Left lung (tissue), 4 donors: ENCODE measurements at regions not wholly inside any gene's neighbourhood (a gene's known extent, or its start where the extent isn't known, plus 50 kb on each side); places are given as distances from the start of the nearest gene placed in this dataset.

Experiments
- ATAC-seq: fragments of 200-7000 bp; cut with Tn5 transposase; one replicate; pipeline ENCODE4 v1.9.1; 2020; ENCODE audit warnings: moderate library complexity
- DNase-seq, 4 donors: peaks; one replicate each; pipeline ENCODE4 v3.0.0-alpha.2; 2013 to 2020
- H3K27ac ChIP-seq, 2 donors: fragments of 200-600 bp; sonication (generic) in 1 of 2; one replicate each; pipeline versions ENCODE4 v1.5.0 to v1.8.0; 2020 to 2021
- H3K27me3 ChIP-seq, 2 donors: fragments of 200-600 bp; sonication (generic) in 1 of 2; one replicate each; pipeline versions ENCODE4 v1.5.0 to v1.8.0; 2020 to 2021
- H3K36me3 ChIP-seq, 2 donors: fragments of 200-600 bp; sonication (generic) in 1 of 2; one replicate each; pipeline versions ENCODE4 v1.5.0 to v1.8.0; 2020 to 2021
- H3K4me1 ChIP-seq, 2 donors: fragments of 200-600 bp; one replicate each; pipeline ENCODE4 v1.8.0; 2021
- H3K4me3 ChIP-seq, 2 donors: fragments of 200-600 bp; sonication (generic) in 1 of 2; one replicate each; pipeline versions ENCODE4 v1.5.0 to v1.8.0; 2020 to 2021; ENCODE audit warnings: mild to moderate bottlenecking in 1 of 2
- H3K9me3 ChIP-seq, 2 donors: fragments of 200-600 bp; sonication (generic) in 1 of 2; one replicate each; pipeline versions ENCODE4 v1.5.0 to v1.8.0; 2020 to 2021
- intact Hi-C, 2 donors: fragments of 100-400 bp; cut with DNase I; formaldehyde crosslinking; loops; one replicate each; pipeline versions ENCODE4 v1.11.2 to v1.14.2; 2022
- TF ChIP-seq, protein P1 (sequence below), 2 donors: fragments of 200-600 bp; sonication (generic) in 1 of 2; IDR thresholded peaks; one replicate each; pipeline versions ENCODE4 v1.5.0 to v1.8.0; 2021; ENCODE audit warnings: antibody characterized with exemption in 2 of 2
- donor health status: DM: no; HTN: yes; CAD: no.
- donor health status: DM: no; HTN: no; CAD: no.

DNA sequence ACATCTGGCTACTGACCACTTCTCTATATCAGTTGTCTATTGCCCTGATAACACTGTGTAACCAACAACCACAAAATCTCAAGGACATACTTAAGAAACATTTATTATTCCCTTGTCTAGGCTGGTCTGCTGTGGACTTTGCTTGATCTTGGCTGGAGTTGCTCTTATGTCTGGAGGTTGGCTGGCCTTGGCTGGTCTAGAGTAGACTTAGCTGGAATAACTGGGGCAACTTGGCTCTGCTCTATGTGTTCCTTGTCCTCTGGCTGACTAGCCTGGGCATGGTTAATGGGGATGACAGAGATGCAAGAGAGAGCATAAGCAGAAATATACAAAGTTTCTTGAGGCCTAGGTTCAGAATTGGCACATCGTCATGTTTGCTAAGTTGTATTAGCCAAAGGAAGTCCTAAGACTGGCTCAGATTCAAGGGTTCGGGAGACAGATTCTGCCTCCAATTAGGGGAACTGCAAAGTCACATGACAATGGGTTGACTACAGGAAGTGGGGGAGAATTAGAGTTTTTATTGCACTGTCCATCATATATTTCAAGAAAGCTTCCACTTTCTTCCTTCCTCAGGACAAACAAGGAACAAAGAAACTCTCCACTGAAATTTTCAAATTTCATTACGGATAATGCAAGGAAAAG lies 61.4 kb upstream of the HMCN1 start:
- no peaks in the 10 kb centered on the region for H3K36me3 ChIP-seq
- no peak overlapping the region for H3K4me3 ChIP-seq
- peaks cover 3 to 34% of the 10 kb centered on the region in 2 donors for H3K4me1 ChIP-seq
- intact Hi-C loops: no loop called here
- ATAC-seq (peak; percentile 53), DNase-seq (peak in 1 of 4 donors; percentile 5)
- H3K27me3 ChIP-seq: no peaks in the 10 kb centered on the region
- H3K27ac ChIP-seq: peak overlapping the region; percentile 30 to 77
- TF ChIP-seq, protein P1, sequence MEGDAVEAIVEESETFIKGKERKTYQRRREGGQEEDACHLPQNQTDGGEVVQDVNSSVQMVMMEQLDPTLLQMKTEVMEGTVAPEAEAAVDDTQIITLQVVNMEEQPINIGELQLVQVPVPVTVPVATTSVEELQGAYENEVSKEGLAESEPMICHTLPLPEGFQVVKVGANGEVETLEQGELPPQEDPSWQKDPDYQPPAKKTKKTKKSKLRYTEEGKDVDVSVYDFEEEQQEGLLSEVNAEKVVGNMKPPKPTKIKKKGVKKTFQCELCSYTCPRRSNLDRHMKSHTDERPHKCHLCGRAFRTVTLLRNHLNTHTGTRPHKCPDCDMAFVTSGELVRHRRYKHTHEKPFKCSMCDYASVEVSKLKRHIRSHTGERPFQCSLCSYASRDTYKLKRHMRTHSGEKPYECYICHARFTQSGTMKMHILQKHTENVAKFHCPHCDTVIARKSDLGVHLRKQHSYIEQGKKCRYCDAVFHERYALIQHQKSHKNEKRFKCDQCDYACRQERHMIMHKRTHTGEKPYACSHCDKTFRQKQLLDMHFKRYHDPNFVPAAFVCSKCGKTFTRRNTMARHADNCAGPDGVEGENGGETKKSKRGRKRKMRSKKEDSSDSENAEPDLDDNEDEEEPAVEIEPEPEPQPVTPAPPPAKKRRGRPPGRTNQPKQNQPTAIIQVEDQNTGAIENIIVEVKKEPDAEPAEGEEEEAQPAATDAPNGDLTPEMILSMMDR (IDR thresholded peaks at IDR 0.05): no peak
- no peaks in the 10 kb centered on the region for H3K9me3 ChIP-seq

DNA sequence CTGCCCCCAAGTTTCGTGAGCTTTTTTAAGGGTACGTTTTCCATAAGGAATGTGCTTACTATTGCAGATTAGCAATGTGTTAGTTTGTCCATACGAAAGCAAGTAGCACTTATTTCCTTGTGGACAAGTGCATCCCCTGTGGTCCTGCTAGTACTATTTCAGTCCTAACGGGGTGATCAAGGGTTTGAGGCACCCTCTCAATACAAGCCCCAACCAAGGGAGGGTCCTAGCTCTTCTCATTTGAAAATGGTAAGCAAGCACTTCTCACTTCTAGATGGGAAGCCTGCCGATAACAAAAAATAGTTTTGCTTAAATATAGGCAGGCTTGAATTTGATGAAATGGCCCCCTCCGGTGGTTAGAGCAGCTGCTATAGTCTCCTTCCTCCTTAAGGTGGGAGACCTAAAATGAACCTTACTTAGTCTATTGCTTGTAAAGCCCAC lies 64.0 kb upstream of the HMCN1 start:
- H3K27ac ChIP-seq: no peak overlapping the region
- TF ChIP-seq, protein P1 (IDR thresholded peaks at IDR 0.05): peak; percentile 27 to 32
- intact Hi-C loops: no loop called here
- H3K9me3 ChIP-seq: no peaks in the 10 kb centered on the region
- peaks cover 3 to 32% of the 10 kb centered on the region in 2 donors for H3K4me1 ChIP-seq
- DNase-seq: peak in 1 of 4 donors; percentile 25
- no peaks in the 10 kb centered on the region for H3K36me3 ChIP-seq
- no peaks in the 10 kb centered on the region for H3K27me3 ChIP-seq
- ATAC-seq: peak; percentile 66
- H3K4me3 ChIP-seq: no peak overlapping the region

DNA sequence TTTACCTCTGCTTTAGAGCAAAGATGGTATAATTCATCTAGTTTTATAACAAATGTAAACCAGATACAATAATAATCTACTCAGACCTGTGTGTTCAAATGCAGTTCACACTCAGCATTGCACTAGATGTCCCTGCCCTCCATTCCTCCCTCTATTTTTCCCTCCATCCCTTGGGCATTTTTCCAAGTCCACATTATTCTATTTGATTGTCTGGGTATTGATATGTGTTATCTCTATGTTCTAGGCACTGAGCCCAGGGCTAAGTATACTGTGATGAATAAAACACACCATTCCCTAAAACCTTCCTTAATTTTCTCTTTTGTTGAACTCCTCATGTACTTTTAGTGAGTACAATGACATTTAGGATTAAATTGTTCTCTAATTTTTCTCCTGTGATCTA lies 66.2 kb upstream of the HMCN1 start:
- H3K9me3 ChIP-seq: no peaks in the 10 kb centered on the region
- ATAC-seq (no peak), DNase-seq (no peak)
- intact Hi-C loops: loop anchor here in 1 of 2 donors (10.0 kb wide), 1 partner anchor 363 kb away; no protein-coding TSS in a partner anchor
- no peak overlapping the region for H3K4me3 ChIP-seq
- H3K36me3 ChIP-seq: no peaks in the 10 kb centered on the region
- peaks cover 0 to 10% of the 10 kb centered on the region in 2 donors for H3K4me1 ChIP-seq
- TF ChIP-seq, protein P1 (IDR thresholded peaks at IDR 0.05): no peak
- no peaks in the 10 kb centered on the region for H3K27me3 ChIP-seq
- H3K27ac ChIP-seq: no peak overlapping the region

DNA sequence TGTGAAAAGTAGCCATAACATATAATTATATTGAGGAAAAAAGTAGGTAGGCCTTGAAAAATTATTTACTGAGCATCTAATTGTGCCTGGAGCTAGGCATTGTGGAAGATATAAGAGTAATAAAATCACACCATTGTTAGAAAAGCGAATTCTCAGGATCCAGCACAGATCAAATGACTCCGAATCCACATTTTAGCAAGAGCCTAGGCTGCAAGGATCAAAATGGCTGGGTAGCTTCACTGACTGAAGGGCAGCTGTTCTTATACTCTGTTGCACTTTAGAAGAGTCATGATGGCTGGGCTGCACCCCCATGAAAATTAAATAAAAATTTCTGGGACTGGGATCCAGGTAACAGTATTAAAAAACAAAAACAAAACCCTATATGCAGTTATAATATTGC lies 67.6 kb upstream of the HMCN1 start:
- no peak overlapping the region for H3K4me3 ChIP-seq
- TF ChIP-seq, protein P1 (IDR thresholded peaks at IDR 0.05): no peak
- ATAC-seq (no peak), DNase-seq (no peak)
- no peak overlapping the region for H3K27ac ChIP-seq
- intact Hi-C loops: loop anchor here in 1 of 2 donors (10.0 kb wide), 1 partner anchor 362 kb away; no protein-coding TSS in a partner anchor
- no peaks in the 10 kb centered on the region for H3K9me3 ChIP-seq
- no peaks in the 10 kb centered on the region for H3K27me3 ChIP-seq
- peaks cover 0 to 7% of the 10 kb centered on the region in 2 donors for H3K4me1 ChIP-seq
- no peaks in the 10 kb centered on the region for H3K36me3 ChIP-seq

DNA sequence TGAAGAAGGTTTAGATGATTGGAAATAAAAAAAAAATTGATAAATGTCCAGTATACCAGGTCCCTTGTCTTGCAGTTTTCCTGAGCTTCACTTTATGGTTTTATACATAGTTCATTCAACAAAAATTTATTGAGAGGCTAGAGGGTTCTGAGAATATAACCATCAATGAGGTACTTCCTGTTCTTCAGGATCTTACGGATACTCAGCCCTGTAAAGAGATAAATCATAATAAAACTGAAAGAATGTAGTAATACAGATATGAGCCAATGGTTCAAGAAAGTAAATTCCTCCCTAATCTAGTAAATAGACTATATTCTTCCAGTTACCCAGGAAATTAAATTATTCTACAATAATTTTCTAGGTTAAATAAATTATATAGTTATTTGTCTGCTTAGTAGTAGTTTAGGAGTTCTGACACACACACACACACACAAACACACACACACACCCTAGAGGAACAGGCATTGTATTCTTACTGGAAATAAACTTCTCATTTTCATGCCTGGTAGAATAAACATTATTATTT lies 70.4 kb upstream of the HMCN1 start:
- Histone ChIP-seq H3K4me3 (no peak overlapping the region), H3K27me3 (no peaks in the 10 kb centered on the region), H3K9me3 (no peaks in the 10 kb centered on the region), H3K4me1 (no peaks in the 10 kb centered on the region), H3K36me3 (no peaks in the 10 kb centered on the region), H3K27ac (no peak overlapping the region)
- TF ChIP-seq, protein P1 (IDR thresholded peaks at IDR 0.05): no peak
- no peak for DNase-seq
- no peak for ATAC-seq
- intact Hi-C loops: loop anchor here in 1 of 2 donors (10.0 kb wide), 1 partner anchor 359 kb away; no protein-coding TSS in a partner anchor
